SK-N-SH treated with all-trans-retinoic acid at 6 μM for 48 hours (cell line): ENCODE measurements at regions not wholly inside any gene's neighbourhood (a gene's known extent, or its start where the extent isn't known, plus 50 kb on each side); places are given as distances from the start of the nearest gene placed in this dataset.

Experiments
- ATAC-seq: fragments of 200-7000 bp; cut with Tn5 transposase; 3 replicates; pipeline ENCODE4 v1.9.1; 2020; ENCODE audit warnings: mild to moderate bottlenecking, moderate library complexity
- ARNTL ChIP-seq: fragments of 450-650 bp; formaldehyde crosslinking; IDR thresholded peaks from 2 replicates; pipeline ENCODE4 v1.5.0; 2020; ENCODE audit warnings: low read depth, mild to moderate bottlenecking, moderate library complexity, borderline replicate concordance
- BACH2 ChIP-seq: fragments of 250-450 bp; sonication (Bioruptor Pico); IDR thresholded peaks from 2 replicates; pipeline ENCODE4 v1.9.0; 2021; ENCODE audit warnings: mild to moderate bottlenecking, borderline replicate concordance
- CREB5 ChIP-seq: fragments of 250-450 bp; sonication (Bioruptor Pico); IDR thresholded peaks from 2 replicates; pipeline ENCODE4 v1.5.1; 2020; ENCODE audit warnings: low read depth, mild to moderate bottlenecking, moderate library complexity
- CSDC2 ChIP-seq: fragments of 250-450 bp; sonication (Bioruptor Pico); IDR thresholded peaks from 2 replicates; pipeline ENCODE4 v1.5.0; 2020; ENCODE audit warnings: mild to moderate bottlenecking, moderate library complexity
- ESRRG ChIP-seq: fragments of 250-450 bp; sonication (Bioruptor Pico); IDR thresholded peaks from 2 replicates; pipeline ENCODE4 v1.6.1; 2021; ENCODE audit warnings: mild to moderate bottlenecking
- GLIS3 ChIP-seq: fragments of 250-450 bp; sonication (Bioruptor Pico); IDR thresholded peaks from 2 replicates; pipeline ENCODE4 v1.5.0; 2020; ENCODE audit warnings: mild to moderate bottlenecking, moderate library complexity
- ISL1 ChIP-seq: fragments of 250-450 bp; sonication (Bioruptor Pico); IDR thresholded peaks from 2 replicates; pipeline ENCODE4 v2.1.2; 2022; ENCODE audit warnings: mild to moderate bottlenecking, moderate library complexity
- POU6F1 ChIP-seq: fragments of 250-450 bp; sonication (Bioruptor Pico); IDR thresholded peaks from 2 replicates; pipeline ENCODE4 v1.8.0; 2021; ENCODE audit warnings: low read depth, mild to moderate bottlenecking, moderate library complexity, borderline replicate concordance
- PPARA ChIP-seq: fragments of 250-450 bp; sonication (Bioruptor Pico); IDR thresholded peaks from 2 replicates; pipeline ENCODE4 v1.5.0; 2020; ENCODE audit warnings: mild to moderate bottlenecking, borderline replicate concordance
- RARB ChIP-seq: fragments of 250-450 bp; sonication (Bioruptor Pico); IDR thresholded peaks from 2 replicates; pipeline ENCODE4 v1.8.0; 2021; ENCODE audit warnings: mild to moderate bottlenecking, moderate library complexity
- SNAI2 ChIP-seq: fragments of 250-450 bp; sonication (Bioruptor Pico); IDR thresholded peaks from 2 replicates; pipeline ENCODE4 v1.5.0; 2020; ENCODE audit warnings: mild to moderate bottlenecking, moderate library complexity
- TCF4 ChIP-seq: fragments of 250-450 bp; sonication (Bioruptor Pico); IDR thresholded peaks from 2 replicates; pipeline ENCODE4 v1.8.0; 2021; ENCODE audit warnings: mild to moderate bottlenecking, moderate library complexity, borderline replicate concordance
- TOX ChIP-seq: fragments of 250-450 bp; sonication (Bioruptor Pico); IDR thresholded peaks from 2 replicates; pipeline ENCODE4 v1.8.0; 2021; ENCODE audit warnings: mild to moderate bottlenecking, moderate library complexity, borderline replicate concordance
- ZC3H10 ChIP-seq: fragments of 250-450 bp; sonication (Bioruptor Pico); IDR thresholded peaks from 2 replicates; pipeline ENCODE4 v1.5.1; 2021; ENCODE audit warnings: mild to moderate bottlenecking, moderate library complexity
- ZFP3 ChIP-seq: fragments of 250-450 bp; sonication (Bioruptor Pico); IDR thresholded peaks from 2 replicates; pipeline ENCODE4 v1.5.0; 2020; ENCODE audit warnings: mild to moderate bottlenecking, moderate library complexity
- ZFP30 ChIP-seq: fragments of 450-650 bp; formaldehyde crosslinking; IDR thresholded peaks from 2 replicates; pipeline ENCODE4 v1.5.0; 2022; ENCODE audit warnings: mild to moderate bottlenecking, moderate library complexity
- ZNF565 ChIP-seq: fragments of 450-650 bp; formaldehyde crosslinking; conservative IDR thresholded peaks from 2 replicates; pipeline ENCODE4 v1.5.0; 2020; ENCODE audit warnings: low read depth, mild to moderate bottlenecking, moderate library complexity
- ZNF70 ChIP-seq: fragments of 450-650 bp; formaldehyde crosslinking; IDR thresholded peaks from 2 replicates; pipeline ENCODE4 v1.5.0; 2020; ENCODE audit warnings: mild to moderate bottlenecking, moderate library complexity
- TF ChIP-seq, protein P1 (sequence below): fragments of 250-450 bp; sonication (Bioruptor Pico); IDR thresholded peaks from 2 replicates; pipeline ENCODE4 v1.5.0; 2020; ENCODE audit warnings: mild to moderate bottlenecking, moderate library complexity
- TF ChIP-seq, protein P2 (sequence below): fragments of 250-450 bp; sonication (Bioruptor Pico); IDR thresholded peaks from 2 replicates; pipeline ENCODE4 v1.8.0; 2020; ENCODE audit warnings: mild to moderate bottlenecking, moderate library complexity, borderline replicate concordance

DNA sequence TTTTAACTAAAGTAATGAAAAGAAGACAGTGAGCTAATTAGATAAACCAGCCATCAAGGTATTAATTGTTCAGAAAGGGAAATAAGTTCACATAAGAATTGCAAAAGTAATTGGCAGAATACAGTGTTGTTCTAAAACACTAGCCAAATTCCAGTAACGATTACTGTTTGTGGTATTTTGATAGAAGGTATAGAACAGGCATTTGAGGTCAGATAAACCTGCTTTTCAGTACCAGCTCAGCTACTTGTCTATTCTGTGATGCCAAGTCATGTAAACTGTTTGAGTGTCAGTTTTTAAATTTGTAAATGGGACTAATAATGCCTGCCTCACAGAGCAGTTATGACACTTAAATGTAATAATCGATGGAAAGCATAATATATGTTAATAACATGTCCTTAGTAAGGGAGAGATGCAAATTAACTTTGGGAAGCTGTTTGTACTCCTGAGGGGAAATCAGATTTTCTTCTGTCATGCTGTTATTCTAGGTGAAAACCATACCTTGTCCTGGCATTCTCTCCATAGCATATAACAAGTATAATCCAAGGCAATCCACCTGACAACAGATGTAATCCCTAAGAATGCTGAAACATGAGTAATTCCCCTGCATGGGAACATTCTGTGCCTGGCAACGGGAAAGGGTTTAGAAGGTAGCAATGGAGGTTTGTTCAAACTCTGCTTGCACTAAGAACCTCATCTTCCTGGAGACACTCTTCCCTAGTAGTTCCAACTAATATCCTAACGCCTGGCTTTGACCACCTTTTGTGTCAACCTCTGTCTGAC, 509.5 kb upstream of the PAPPA start (continued):
- TF ChIP-seq TCF4 (CRISPR knock-in tag) (no peak), PPARA (no peak)
- TF ChIP-seq, protein P1, sequence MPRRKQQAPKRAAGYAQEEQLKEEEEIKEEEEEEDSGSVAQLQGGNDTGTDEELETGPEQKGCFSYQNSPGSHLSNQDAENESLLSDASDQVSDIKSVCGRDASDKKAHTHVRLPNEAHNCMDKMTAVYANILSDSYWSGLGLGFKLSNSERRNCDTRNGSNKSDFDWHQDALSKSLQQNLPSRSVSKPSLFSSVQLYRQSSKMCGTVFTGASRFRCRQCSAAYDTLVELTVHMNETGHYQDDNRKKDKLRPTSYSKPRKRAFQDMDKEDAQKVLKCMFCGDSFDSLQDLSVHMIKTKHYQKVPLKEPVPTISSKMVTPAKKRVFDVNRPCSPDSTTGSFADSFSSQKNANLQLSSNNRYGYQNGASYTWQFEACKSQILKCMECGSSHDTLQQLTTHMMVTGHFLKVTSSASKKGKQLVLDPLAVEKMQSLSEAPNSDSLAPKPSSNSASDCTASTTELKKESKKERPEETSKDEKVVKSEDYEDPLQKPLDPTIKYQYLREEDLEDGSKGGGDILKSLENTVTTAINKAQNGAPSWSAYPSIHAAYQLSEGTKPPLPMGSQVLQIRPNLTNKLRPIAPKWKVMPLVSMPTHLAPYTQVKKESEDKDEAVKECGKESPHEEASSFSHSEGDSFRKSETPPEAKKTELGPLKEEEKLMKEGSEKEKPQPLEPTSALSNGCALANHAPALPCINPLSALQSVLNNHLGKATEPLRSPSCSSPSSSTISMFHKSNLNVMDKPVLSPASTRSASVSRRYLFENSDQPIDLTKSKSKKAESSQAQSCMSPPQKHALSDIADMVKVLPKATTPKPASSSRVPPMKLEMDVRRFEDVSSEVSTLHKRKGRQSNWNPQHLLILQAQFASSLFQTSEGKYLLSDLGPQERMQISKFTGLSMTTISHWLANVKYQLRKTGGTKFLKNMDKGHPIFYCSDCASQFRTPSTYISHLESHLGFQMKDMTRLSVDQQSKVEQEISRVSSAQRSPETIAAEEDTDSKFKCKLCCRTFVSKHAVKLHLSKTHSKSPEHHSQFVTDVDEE (CRISPR knock-in tag) = no peak
- TF ChIP-seq, all 23 proteins: peak for 0

- ATAC-seq = no peak; the same call in 2 of the 3 replicates
Measured at GRCh38 chr9:115649991-115650472, 503.6 kb upstream of the PAPPA start.

More at GRCh38 chr9:115649991-115650472, 503.6 kb upstream of the PAPPA start:
- TF ChIP-seq, protein P1 (CRISPR knock-in tag) = no peak
- TF ChIP-seq GLIS3 (no peak), ZNF565 (CRISPR knock-in tag) (no peak), POU6F1 (no peak), ZC3H10 (CRISPR knock-in tag) (no peak), RARB (CRISPR knock-in tag) (no peak), SNAI2 (no peak), ARNTL (CRISPR knock-in tag) (no peak), ZFP30 (no peak), TOX (no peak), BACH2 (CRISPR knock-in tag) (no peak), ESRRG (CRISPR knock-in tag) (no peak), ISL1 (CRISPR knock-in tag) (no peak), CREB5 (no peak), TCF4 (CRISPR knock-in tag) (no peak), ZNF70 (CRISPR knock-in tag) (no peak), ZFP3 (CRISPR knock-in tag) (no peak), CSDC2 (CRISPR knock-in tag) (no peak)
- TF ChIP-seq, protein P2, sequence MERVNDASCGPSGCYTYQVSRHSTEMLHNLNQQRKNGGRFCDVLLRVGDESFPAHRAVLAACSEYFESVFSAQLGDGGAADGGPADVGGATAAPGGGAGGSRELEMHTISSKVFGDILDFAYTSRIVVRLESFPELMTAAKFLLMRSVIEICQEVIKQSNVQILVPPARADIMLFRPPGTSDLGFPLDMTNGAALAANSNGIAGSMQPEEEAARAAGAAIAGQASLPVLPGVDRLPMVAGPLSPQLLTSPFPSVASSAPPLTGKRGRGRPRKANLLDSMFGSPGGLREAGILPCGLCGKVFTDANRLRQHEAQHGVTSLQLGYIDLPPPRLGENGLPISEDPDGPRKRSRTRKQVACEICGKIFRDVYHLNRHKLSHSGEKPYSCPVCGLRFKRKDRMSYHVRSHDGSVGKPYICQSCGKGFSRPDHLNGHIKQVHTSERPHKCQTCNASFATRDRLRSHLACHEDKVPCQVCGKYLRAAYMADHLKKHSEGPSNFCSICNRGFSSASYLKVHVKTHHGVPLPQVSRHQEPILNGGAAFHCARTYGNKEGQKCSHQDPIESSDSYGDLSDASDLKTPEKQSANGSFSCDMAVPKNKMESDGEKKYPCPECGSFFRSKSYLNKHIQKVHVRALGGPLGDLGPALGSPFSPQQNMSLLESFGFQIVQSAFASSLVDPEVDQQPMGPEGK (CRISPR knock-in tag) = no peak
- TF ChIP-seq, all 23 proteins: peak for 0
